ENCODE measurements at regions not wholly inside any gene's neighbourhood (a gene's known extent, or its start where the extent isn't known, plus 50 kb on each side); places are given as distances from the start of the nearest gene placed in this dataset.
"Not testable (repeated sequence)": the region's sequence is repeated elsewhere in the genome, so short reads cannot be mapped to it uniquely, and the experiment has no call there.

- CTCF ChIA-PET = no interaction called here
- Mint-ChIP-seq H3K9me3 (ENCODE audit: insufficient read depth) (no peaks in the 10 kb centered on the region), H3K27ac (no peak overlapping the region), H3K36me3 (ENCODE audit: low read depth) (no peaks in the 10 kb centered on the region), H3K27me3 (ENCODE audit: low read depth) (no peaks in the 10 kb centered on the region), H3K4me3 (no peak overlapping the region), H3K4me1 (ENCODE audit: low read depth) (no peaks in the 10 kb centered on the region)
- DNase-seq (no peak), ATAC-seq (no peak)
- POLR2A ChIA-PET = no interaction called here
Measured at GRCh38 chr7:122248472-122248871, 56.1 kb downstream of the FEZF1 start.

GRCh38 chr7:122238729-122239128 is 65.8 kb downstream of the FEZF1 start:
- H3K9me3 Mint-ChIP-seq (ENCODE audit: insufficient read depth); H3K27me3 Mint-ChIP-seq (ENCODE audit: low read depth); DNase-seq; ATAC-seq; H3K27ac Mint-ChIP-seq; H3K4me3 Mint-ChIP-seq; H3K4me1 Mint-ChIP-seq (ENCODE audit: low read depth); CTCF ChIA-PET; H3K36me3 Mint-ChIP-seq (ENCODE audit: low read depth); POLR2A ChIA-PET: not testable (repeated sequence)

- ATAC-seq; H3K36me3 Mint-ChIP-seq (ENCODE audit: low read depth); H3K4me3 Mint-ChIP-seq; POLR2A ChIA-PET; H3K27ac Mint-ChIP-seq; H3K9me3 Mint-ChIP-seq (ENCODE audit: insufficient read depth); H3K4me1 Mint-ChIP-seq (ENCODE audit: low read depth); CTCF ChIA-PET; H3K27me3 Mint-ChIP-seq (ENCODE audit: low read depth); DNase-seq: not testable (repeated sequence)
Measured at GRCh38 chr7:122238297-122238696, 66.3 kb downstream of the FEZF1 start.

- POLR2A ChIA-PET = no interaction called here
- H3K9me3 Mint-ChIP-seq (ENCODE audit: insufficient read depth) = no peaks in the 10 kb centered on the region
- no peak for DNase-seq
- no peaks in the 10 kb centered on the region for H3K27me3 Mint-ChIP-seq (ENCODE audit: low read depth)
- no peaks in the 10 kb centered on the region for H3K36me3 Mint-ChIP-seq (ENCODE audit: low read depth)
- CTCF ChIA-PET = no interaction called here
- H3K4me3 Mint-ChIP-seq = no peak overlapping the region
- H3K4me1 Mint-ChIP-seq (ENCODE audit: low read depth) = no peaks in the 10 kb centered on the region
- ATAC-seq = no peak
- no peak overlapping the region for H3K27ac Mint-ChIP-seq
Measured at GRCh38 chr7:122225874-122226273, 78.7 kb downstream of the FEZF1 start.

- no peak overlapping the region for H3K27ac Mint-ChIP-seq
- no peak for DNase-seq
- ChIA-PET CTCF (interaction anchor here (1.2 kb wide), 1 partner anchor 309 kb away, joined by 3 read pairs; no protein-coding TSS in a partner anchor), POLR2A (no interaction called here)
- no peaks in the 10 kb centered on the region for H3K9me3 Mint-ChIP-seq (ENCODE audit: insufficient read depth)
- no peaks in the 10 kb centered on the region for H3K36me3 Mint-ChIP-seq (ENCODE audit: low read depth)
- no peak overlapping the region for H3K4me3 Mint-ChIP-seq
- ATAC-seq = no peak
- no peaks in the 10 kb centered on the region for H3K4me1 Mint-ChIP-seq (ENCODE audit: low read depth)
- no peaks in the 10 kb centered on the region for H3K27me3 Mint-ChIP-seq (ENCODE audit: low read depth)
Measured at GRCh38 chr7:122219253-122219865, 75.3 kb upstream of the AASS start.

- CTCF ChIA-PET = no interaction called here
Measured at GRCh38 chr7:122217125-122217524, 73.1 kb upstream of the AASS start.

GRCh38 chr7:122212754-122213153 is 68.7 kb upstream of the AASS start:
- Mint-ChIP-seq H3K27ac (no peak overlapping the region), H3K4me1 (ENCODE audit: low read depth) (no peaks in the 10 kb centered on the region), H3K36me3 (ENCODE audit: low read depth) (no peaks in the 10 kb centered on the region), H3K27me3 (ENCODE audit: low read depth) (no peaks in the 10 kb centered on the region), H3K4me3 (no peak overlapping the region), H3K9me3 (ENCODE audit: insufficient read depth) (peaks cover 5% of the 10 kb centered on the region)
- DNase-seq (no peak), ATAC-seq (no peak)
- CTCF ChIA-PET = no interaction called here
- POLR2A ChIA-PET = no interaction called here

More at GRCh38 chr7:122217125-122217524, 73.1 kb upstream of the AASS start:
- no peak overlapping the region for H3K27ac Mint-ChIP-seq
- no peaks in the 10 kb centered on the region for H3K9me3 Mint-ChIP-seq (ENCODE audit: insufficient read depth)
- H3K36me3 Mint-ChIP-seq (ENCODE audit: low read depth) = no peaks in the 10 kb centered on the region
- H3K4me3 Mint-ChIP-seq = no peak overlapping the region
- no peaks in the 10 kb centered on the region for H3K27me3 Mint-ChIP-seq (ENCODE audit: low read depth)
- no peak for DNase-seq
- no peak for ATAC-seq
- POLR2A ChIA-PET = no interaction called here
- no peaks in the 10 kb centered on the region for H3K4me1 Mint-ChIP-seq (ENCODE audit: low read depth)

GRCh38 chr7:122211362-122211761 is 67.3 kb upstream of the AASS start:
- no peaks in the 10 kb centered on the region for H3K27me3 Mint-ChIP-seq (ENCODE audit: low read depth)
- peaks cover 11% of the 10 kb centered on the region for H3K9me3 Mint-ChIP-seq (ENCODE audit: insufficient read depth)
- no peak overlapping the region for H3K4me3 Mint-ChIP-seq
- ChIA-PET CTCF (no interaction called here), POLR2A (no interaction called here)
- H3K36me3 Mint-ChIP-seq (ENCODE audit: low read depth) = no peaks in the 10 kb centered on the region
- H3K4me1 Mint-ChIP-seq (ENCODE audit: low read depth) = no peaks in the 10 kb centered on the region
- ATAC-seq = no peak
- H3K27ac Mint-ChIP-seq = no peak overlapping the region
- DNase-seq = no peak

- POLR2A ChIA-PET = no interaction called here
- Mint-ChIP-seq H3K27me3 (ENCODE audit: low read depth) (no peaks in the 10 kb centered on the region), H3K9me3 (ENCODE audit: insufficient read depth) (peaks cover 11% of the 10 kb centered on the region), H3K36me3 (ENCODE audit: low read depth) (no peaks in the 10 kb centered on the region), H3K4me3 (no peak overlapping the region), H3K27ac (no peak overlapping the region), H3K4me1 (ENCODE audit: low read depth) (no peaks in the 10 kb centered on the region)
- DNase-seq (no peak), ATAC-seq (no peak)
- CTCF ChIA-PET = no interaction called here
Measured at GRCh38 chr7:122206985-122207384, 62.9 kb upstream of the AASS start.

GRCh38 chr7:122203814-122204213 is 59.8 kb upstream of the AASS start:
- Mint-ChIP-seq H3K36me3 (ENCODE audit: low read depth) (no peaks in the 10 kb centered on the region), H3K27ac (no peak overlapping the region), H3K4me3 (no peak overlapping the region), H3K4me1 (ENCODE audit: low read depth) (no peaks in the 10 kb centered on the region), H3K9me3 (ENCODE audit: insufficient read depth) (peaks cover 11% of the 10 kb centered on the region), H3K27me3 (ENCODE audit: low read depth) (no peaks in the 10 kb centered on the region)
- POLR2A ChIA-PET = no interaction called here
- ATAC-seq = no peak
- CTCF ChIA-PET = no interaction called here
- DNase-seq = no peak

- H3K9me3 Mint-ChIP-seq (ENCODE audit: insufficient read depth) = no peaks in the 10 kb centered on the region
- DNase-seq (no peak), ATAC-seq (no peak)
- POLR2A ChIA-PET = no interaction called here
- CTCF ChIA-PET = no interaction called here
- no peak overlapping the region for H3K4me3 Mint-ChIP-seq
- H3K4me1 Mint-ChIP-seq (ENCODE audit: low read depth) = no peaks in the 10 kb centered on the region
- H3K27me3 Mint-ChIP-seq (ENCODE audit: low read depth) = no peaks in the 10 kb centered on the region
- no peak overlapping the region for H3K27ac Mint-ChIP-seq
- no peaks in the 10 kb centered on the region for H3K36me3 Mint-ChIP-seq (ENCODE audit: low read depth)
Measured at GRCh38 chr7:122200888-122201287, 56.8 kb upstream of the AASS start.

GRCh38 chr7:122199171-122199570 is 55.1 kb upstream of the AASS start:
- DNase-seq (no peak), ATAC-seq (no peak)
- Mint-ChIP-seq H3K4me1 (ENCODE audit: low read depth) (no peaks in the 10 kb centered on the region), H3K36me3 (ENCODE audit: low read depth) (no peaks in the 10 kb centered on the region), H3K27ac (no peak overlapping the region), H3K27me3 (ENCODE audit: low read depth) (no peaks in the 10 kb centered on the region), H3K9me3 (ENCODE audit: insufficient read depth) (no peaks in the 10 kb centered on the region), H3K4me3 (no peak overlapping the region)
- POLR2A ChIA-PET = no interaction called here
- CTCF ChIA-PET = no interaction called here

- ATAC-seq = no peak
- Mint-ChIP-seq H3K4me1 (ENCODE audit: low read depth) (no peaks in the 10 kb centered on the region), H3K36me3 (ENCODE audit: low read depth) (no peaks in the 10 kb centered on the region), H3K27me3 (ENCODE audit: low read depth) (no peaks in the 10 kb centered on the region), H3K9me3 (ENCODE audit: insufficient read depth) (no peaks in the 10 kb centered on the region), H3K27ac (no peak overlapping the region), H3K4me3 (no peak overlapping the region)
- ChIA-PET POLR2A (no interaction called here), CTCF (no interaction called here)
- DNase-seq = no peak
Measured at GRCh38 chr7:122198581-122198980, 54.5 kb upstream of the AASS start.

Data from activated CD8-positive, alpha-beta T cell treated with anti-CD3 and anti-CD28 coated beads, Interleukin-2, amount 10 ng/mL, durations not matched to agents 7 days and 5 days (primary cell).